ENCODE measurements at regions not wholly inside any gene's neighbourhood (a gene's known extent, or its start where the extent isn't known, plus 50 kb on each side); places are given as distances from the start of the nearest gene placed in this dataset.

DNA sequence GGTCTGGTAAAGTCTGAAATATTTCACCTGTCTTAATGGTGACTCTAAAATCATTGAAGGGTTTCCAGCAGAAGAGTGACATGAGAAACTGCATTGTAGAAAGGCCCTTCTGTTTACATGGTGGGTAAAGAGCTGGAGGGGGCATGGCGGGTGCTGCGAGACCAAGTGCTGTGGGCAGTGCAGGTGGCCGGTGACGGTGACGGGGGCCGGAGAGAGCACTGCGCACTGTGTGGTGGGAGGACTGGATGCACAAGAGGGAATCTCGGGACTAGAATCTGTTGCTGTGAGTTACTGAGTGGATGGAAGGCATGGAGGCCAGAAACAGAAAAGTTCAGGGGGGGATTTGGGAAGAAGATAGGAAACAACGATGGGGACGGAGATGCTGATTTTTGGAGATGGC lies 218.7 kb downstream of the USP6NL start:
- no peak overlapping the region for H3K27ac ChIP-seq (ENCODE audit: extremely low read depth, low read depth, low read length)
- H4K20me1 ChIP-seq (replicated peaks; ENCODE audit: control insufficient read depth, insufficient read depth, low read length), result peaks cover 3% of the 10 kb centered on the region; the same call in 1 of the 2 replicates
- no peaks in the 10 kb centered on the region for H3K36me3 ChIP-seq (ENCODE audit: control insufficient read depth, insufficient read depth, low read length)
- 5% methylated on average over 10 of the region's 10 CpGs for WGBS (ENCODE audit: insufficient coverage, low coverage, missing lambda C conversion rate)
- BruUV-seq (replicated peaks), result no TSS peak
- ChIA-PET POLR2A (no interaction called here), CTCF (ENCODE audit: low intra/inter-chr PET ratio) (no interaction called here)
- H3K4me2 ChIP-seq (ENCODE audit: insufficient read depth, low read length), result no peak overlapping the region
- no peak for TF ChIP-seq RCOR1 (IDR thresholded peaks at IDR 0.05; ENCODE audit: borderline replicate concordance in 1 of 2, low read depth in 2 of 2, low read length in 2 of 2)
- no peak for TF ChIP-seq GABPA (tag; conservative IDR thresholded peaks at IDR 0.05; ENCODE audit: low read depth)
- no peak for TF ChIP-seq SETDB1 (IDR thresholded peaks at IDR 0.05; ENCODE audit: low read length)
- ATAC-seq (no peak), DNase-seq (ENCODE audit: extremely low read depth in 1 of 4, low spot score in 3 of 4) (no peak), FAIRE-seq (no peak)
- H3K27me3 ChIP-seq (ENCODE audit: control insufficient read depth in 2 of 2, insufficient read depth in 2 of 2, low read length in 2 of 2), result peaks cover 59 to 77% of the 10 kb centered on the region in 2 experiments
- intact Hi-C loops (cut with micrococcal nuclease) (no loop called here), in situ Hi-C loops (cut with MboI) (no loop called here)
- peaks cover 0 to 4% of the 10 kb centered on the region in 2 experiments; a peak in 1 of 5 replicates for H3K4me1 ChIP-seq (replicated peaks in 1 of 2; ENCODE audit: control insufficient read depth in 2 of 2, insufficient read depth in 2 of 2, low read length in 2 of 2)
- H3K9me3 ChIP-seq (replicated peaks; ENCODE audit: control insufficient read depth, insufficient read depth, low read depth, low read length), result no peaks in the 10 kb centered on the region
- no peak overlapping the region for H3K9ac ChIP-seq (ENCODE audit: insufficient read depth in 1 of 2, low read depth in 2 of 2, low read length in 2 of 2)
- no peaks in the 10 kb centered on the region for H3K9me1 ChIP-seq (ENCODE audit: control insufficient read depth, insufficient read depth, low read length)
- H2AFZ ChIP-seq (ENCODE audit: low read depth, low read length), result no peak overlapping the region
- no peaks in the 10 kb centered on the region for H3K79me2 ChIP-seq (ENCODE audit: control insufficient read depth, insufficient read depth, low read length)
- no peak overlapping the region for H3K4me3 ChIP-seq

DNA sequence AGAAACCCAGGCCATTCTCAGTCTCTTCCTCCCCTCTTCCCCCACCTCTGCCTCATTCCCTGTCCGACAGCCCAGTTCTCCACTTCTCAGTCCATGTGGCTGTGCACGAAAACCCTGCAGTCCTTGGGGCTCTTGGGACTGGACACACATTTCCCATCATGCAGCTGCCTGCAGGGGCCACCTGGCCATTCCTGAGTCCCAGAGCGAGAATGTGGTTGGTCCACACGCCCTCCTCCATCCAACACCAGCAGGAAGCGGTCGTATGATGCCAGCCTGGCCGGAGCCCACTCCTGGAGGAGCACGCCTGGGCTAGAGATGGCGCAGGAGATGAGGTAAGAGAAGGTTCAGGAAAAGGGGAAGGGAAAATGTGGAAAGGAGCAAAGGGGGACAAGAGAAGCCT lies 222.5 kb downstream of the USP6NL start:
- H3K9me1 ChIP-seq (ENCODE audit: control insufficient read depth, insufficient read depth, low read length), result no peaks in the 10 kb centered on the region
- TF ChIP-seq, protein P1, sequence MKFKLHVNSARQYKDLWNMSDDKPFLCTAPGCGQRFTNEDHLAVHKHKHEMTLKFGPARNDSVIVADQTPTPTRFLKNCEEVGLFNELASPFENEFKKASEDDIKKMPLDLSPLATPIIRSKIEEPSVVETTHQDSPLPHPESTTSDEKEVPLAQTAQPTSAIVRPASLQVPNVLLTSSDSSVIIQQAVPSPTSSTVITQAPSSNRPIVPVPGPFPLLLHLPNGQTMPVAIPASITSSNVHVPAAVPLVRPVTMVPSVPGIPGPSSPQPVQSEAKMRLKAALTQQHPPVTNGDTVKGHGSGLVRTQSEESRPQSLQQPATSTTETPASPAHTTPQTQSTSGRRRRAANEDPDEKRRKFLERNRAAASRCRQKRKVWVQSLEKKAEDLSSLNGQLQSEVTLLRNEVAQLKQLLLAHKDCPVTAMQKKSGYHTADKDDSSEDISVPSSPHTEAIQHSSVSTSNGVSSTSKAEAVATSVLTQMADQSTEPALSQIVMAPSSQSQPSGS (CRISPR knock-in tag; IDR thresholded peaks at IDR 0.05), result no peak
- TF ChIP-seq HDAC2 (IDR thresholded peaks at IDR 0.05), result no peak
- TF ChIP-seq ZNF77 (CRISPR knock-in tag; IDR thresholded peaks at IDR 0.05), result no peak
- no peak for TF ChIP-seq EHMT2 (IDR thresholded peaks at IDR 0.05)
- TF ChIP-seq CAMTA2 (CRISPR knock-in tag; conservative IDR thresholded peaks at IDR 0.05), result no peak
- no peak for TF ChIP-seq RFX7 (CRISPR knock-in tag; IDR thresholded peaks at IDR 0.05)
- no peak for TF ChIP-seq PHB2 (IDR thresholded peaks at IDR 0.05; ENCODE audit: low read depth)
- TF ChIP-seq KLF16 (IDR thresholded peaks at IDR 0.05), result no peak
- TF ChIP-seq, protein P2, sequence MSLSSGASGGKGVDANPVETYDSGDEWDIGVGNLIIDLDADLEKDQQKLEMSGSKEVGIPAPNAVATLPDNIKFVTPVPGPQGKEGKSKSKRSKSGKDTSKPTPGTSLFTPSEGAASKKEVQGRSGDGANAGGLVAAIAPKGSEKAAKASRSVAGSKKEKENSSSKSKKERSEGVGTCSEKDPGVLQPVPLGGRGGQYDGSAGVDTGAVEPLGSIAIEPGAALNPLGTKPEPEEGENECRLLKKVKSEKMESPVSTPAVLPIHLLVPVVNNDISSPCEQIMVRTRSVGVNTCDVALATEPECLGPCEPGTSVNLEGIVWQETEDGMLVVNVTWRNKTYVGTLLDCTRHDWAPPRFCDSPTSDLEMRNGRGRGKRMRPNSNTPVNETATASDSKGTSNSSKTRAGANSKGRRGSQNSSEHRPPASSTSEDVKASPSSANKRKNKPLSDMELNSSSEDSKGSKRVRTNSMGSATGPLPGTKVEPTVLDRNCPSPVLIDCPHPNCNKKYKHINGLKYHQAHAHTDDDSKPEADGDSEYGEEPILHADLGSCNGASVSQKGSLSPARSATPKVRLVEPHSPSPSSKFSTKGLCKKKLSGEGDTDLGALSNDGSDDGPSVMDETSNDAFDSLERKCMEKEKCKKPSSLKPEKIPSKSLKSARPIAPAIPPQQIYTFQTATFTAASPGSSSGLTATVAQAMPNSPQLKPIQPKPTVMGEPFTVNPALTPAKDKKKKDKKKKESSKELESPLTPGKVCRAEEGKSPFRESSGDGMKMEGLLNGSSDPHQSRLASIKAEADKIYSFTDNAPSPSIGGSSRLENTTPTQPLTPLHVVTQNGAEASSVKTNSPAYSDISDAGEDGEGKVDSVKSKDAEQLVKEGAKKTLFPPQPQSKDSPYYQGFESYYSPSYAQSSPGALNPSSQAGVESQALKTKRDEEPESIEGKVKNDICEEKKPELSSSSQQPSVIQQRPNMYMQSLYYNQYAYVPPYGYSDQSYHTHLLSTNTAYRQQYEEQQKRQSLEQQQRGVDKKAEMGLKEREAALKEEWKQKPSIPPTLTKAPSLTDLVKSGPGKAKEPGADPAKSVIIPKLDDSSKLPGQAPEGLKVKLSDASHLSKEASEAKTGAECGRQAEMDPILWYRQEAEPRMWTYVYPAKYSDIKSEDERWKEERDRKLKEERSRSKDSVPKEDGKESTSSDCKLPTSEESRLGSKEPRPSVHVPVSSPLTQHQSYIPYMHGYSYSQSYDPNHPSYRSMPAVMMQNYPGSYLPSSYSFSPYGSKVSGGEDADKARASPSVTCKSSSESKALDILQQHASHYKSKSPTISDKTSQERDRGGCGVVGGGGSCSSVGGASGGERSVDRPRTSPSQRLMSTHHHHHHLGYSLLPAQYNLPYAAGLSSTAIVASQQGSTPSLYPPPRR (CRISPR knock-in tag; IDR thresholded peaks at IDR 0.05; ENCODE audit: borderline replicate concordance), result no peak
- TF ChIP-seq ZNF79 (CRISPR knock-in tag; IDR thresholded peaks at IDR 0.05; ENCODE audit: low read depth), result no peak

More for the DNA sequence above, 222.5 kb downstream of the USP6NL start:
- Histone ChIP-seq H3K4me2 (ENCODE audit: insufficient read depth, low read length) (no peak overlapping the region), H2AFZ (ENCODE audit: low read depth, low read length) (no peak overlapping the region), H3K27ac (ENCODE audit: extremely low read depth, low read depth, low read length) (no peak overlapping the region), H3K4me1 (replicated peaks in 1 of 2; ENCODE audit: control insufficient read depth in 2 of 2, insufficient read depth in 2 of 2, low read length in 2 of 2) (no peaks in the 10 kb centered on the region), H3K79me2 (ENCODE audit: control insufficient read depth, insufficient read depth, low read length) (no peaks in the 10 kb centered on the region), H3K9ac (ENCODE audit: insufficient read depth in 1 of 2, low read depth in 2 of 2, low read length in 2 of 2) (no peak overlapping the region), H3K27me3 (ENCODE audit: control insufficient read depth in 2 of 2, insufficient read depth in 2 of 2, low read length in 2 of 2) (peaks cover 44 to 63% of the 10 kb centered on the region in 2 experiments), H3K4me3 (no peak overlapping the region), H3K9me3 (replicated peaks; ENCODE audit: control insufficient read depth, insufficient read depth, low read depth, low read length) (no peaks in the 10 kb centered on the region), H3K36me3 (ENCODE audit: control insufficient read depth, insufficient read depth, low read length) (no peaks in the 10 kb centered on the region), H4K20me1 (replicated peaks; ENCODE audit: control insufficient read depth, insufficient read depth, low read length) (no peaks in the 10 kb centered on the region)
- DNase-seq (ENCODE audit: extremely low read depth in 1 of 4, low spot score in 3 of 4) (no peak), ATAC-seq (peak; percentile 31; the same call in 1 of the 3 replicates), FAIRE-seq (no peak)
- 2% methylated on average over 9 of the region's 9 CpGs for WGBS (ENCODE audit: insufficient coverage, low coverage, missing lambda C conversion rate)
- in situ Hi-C loops (cut with MboI) (no loop called here), intact Hi-C loops (cut with micrococcal nuclease) (no loop called here)
- ChIA-PET CTCF (ENCODE audit: low intra/inter-chr PET ratio) (no interaction called here), POLR2A (no interaction called here)
- no TSS peak for BruUV-seq (replicated peaks)

Measured in K562 (cell line).